HG03378 (cell line): ENCODE measurements at regions not wholly inside any gene's neighbourhood (a gene's known extent, or its start where the extent isn't known, plus 50 kb on each side); places are given as distances from the start of the nearest gene placed in this dataset.
A peak's percentile ranks its signal among the peaks of the same experiment; 100 is the strongest.

ENCODE experiments used
- ATAC-seq: cut with Tn5 transposase; IDR thresholded peaks from one replicate; pipeline ENCODE4 v1.9.1; 2021; ENCODE audit warnings: mild to moderate bottlenecking, moderate library complexity; ENCODE audit not compliant: unreplicated experiment

GRCh38 chr1:243917177-243917862 lies 67.3 kb upstream of the AKT3 start:
- peak; percentile 41 for ATAC-seq

- ATAC-seq, result no peak
These were observed 66.1 kb upstream of the AKT3 start for GRCh38 chr1:243916160-243916559.

GRCh38 chr1:243912347-243912746 lies 62.3 kb upstream of the AKT3 start:
- no peak for ATAC-seq

GRCh38 chr1:243910607-243911006 lies 60.6 kb upstream of the AKT3 start:
- ATAC-seq, result no peak

- no peak for ATAC-seq
These were observed 53.9 kb upstream of the AKT3 start for GRCh38 chr1:243903895-243904294.

GRCh38 chr1:243903041-243903440 lies 53.0 kb upstream of the AKT3 start:
- no peak for ATAC-seq

GRCh38 chr1:243902100-243902499 lies 52.1 kb upstream of the AKT3 start:
- no peak for ATAC-seq
